Activated CD4-positive, alpha-beta T cell treated with anti-CD3 and anti-CD28 coated beads for 36 hours (primary cell): ENCODE measurements at regions not wholly inside any gene's neighbourhood (a gene's known extent, or its start where the extent isn't known, plus 50 kb on each side); places are given as distances from the start of the nearest gene placed in this dataset.
"Not testable (repeated sequence)": the region's sequence is repeated elsewhere in the genome, so short reads cannot be mapped to it uniquely, and the experiment has no call there.

Experiments
- ATAC-seq: fragments of 200-7000 bp; cut with Tn5 transposase; one replicate; pipeline ENCODE4 v1.10.0; 2021; ENCODE audit warnings: mild to moderate bottlenecking, moderate library complexity
- CTCF ChIA-PET: fragments of 350-600 bp; sonication (Branson Sonifier 250); formaldehyde crosslinking; loops from one replicate; lab custom pipeline; 2021; ENCODE audit warnings: antibody characterized with exemption; lab: Charles Lee
- POLR2A ChIA-PET: fragments of 350-600 bp; sonication (Branson Sonifier 250); formaldehyde crosslinking; loops from one replicate; lab custom pipeline; 2021; ENCODE audit warnings: antibody characterized with exemption, inconsistent platforms; lab: Charles Lee
- DNase-seq: peaks from one replicate; pipeline ENCODE4 v3.0.0-alpha.2; 2020
- H3K27ac Mint-ChIP-seq: one replicate; pipeline ENCODE4 v1.8.0; 2021; ENCODE audit warnings: mixed read lengths
- H3K27me3 Mint-ChIP-seq: one replicate; pipeline ENCODE4 v1.8.0; 2021; ENCODE audit warnings: mixed read lengths
- H3K36me3 Mint-ChIP-seq: one replicate; pipeline ENCODE4 v1.8.0; 2021; ENCODE audit warnings: low read depth, mixed read lengths
- H3K4me1 Mint-ChIP-seq: one replicate; pipeline ENCODE4 v1.8.0; 2021; ENCODE audit warnings: mixed read lengths
- H3K4me3 Mint-ChIP-seq: one replicate; pipeline ENCODE4 v1.8.0; 2021; ENCODE audit warnings: mild to moderate bottlenecking, moderate library complexity, mixed read lengths
- H3K9me3 Mint-ChIP-seq: one replicate; pipeline ENCODE4 v1.8.0; 2021; ENCODE audit warnings: low read depth, mixed read lengths
- intact Hi-C, 2 experiments: fragments of 100-400 bp; cut with DNase I in 1 of 2; cut with micrococcal nuclease in 1 of 2; formaldehyde crosslinking; loops; one replicate each; pipeline versions ENCODE4 v1.14.2 to v1.15.1; 2022 to 2024; cut with DNase I, micrococcal nuclease

DNA sequence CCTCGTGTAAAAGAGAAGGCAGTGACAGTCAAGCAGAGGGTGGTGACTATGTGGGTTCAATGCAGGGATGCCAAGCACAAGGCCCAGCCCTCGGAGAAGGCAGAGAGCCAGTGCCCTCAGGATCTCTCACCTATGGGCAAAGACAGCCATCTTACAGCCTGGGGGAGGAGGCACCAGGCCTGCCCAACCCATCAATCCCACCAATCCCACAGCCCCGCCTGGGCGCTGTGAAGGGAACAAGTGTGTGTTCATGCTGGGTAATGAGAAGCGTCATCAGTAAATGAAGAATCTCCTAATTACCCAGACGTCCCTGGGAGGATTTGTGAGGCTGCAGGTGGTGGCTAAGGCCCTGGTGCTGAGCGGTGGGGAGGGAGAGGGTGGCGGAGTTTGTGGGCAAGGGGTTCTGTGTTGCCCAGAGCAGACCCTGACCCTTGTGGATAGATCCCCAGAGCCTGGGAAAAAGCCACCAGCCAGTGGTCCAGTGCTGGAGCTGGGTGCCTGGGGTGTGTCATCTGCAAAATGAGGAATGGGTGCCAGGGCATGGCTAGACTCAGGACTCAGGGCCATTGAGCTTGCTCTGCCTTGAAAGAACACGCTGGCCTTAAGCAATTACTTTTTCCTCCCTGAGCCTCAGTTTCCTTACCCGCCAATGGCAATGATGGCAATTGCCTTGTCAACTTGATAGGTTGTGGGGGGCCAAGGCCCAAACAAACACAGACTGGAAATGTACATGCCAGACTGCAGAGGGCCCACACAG is 128.1 kb upstream of the UNC5B start:
- Mint-ChIP-seq H3K4me3 (no peak overlapping the region), H3K9me3 (no peaks in the 10 kb centered on the region), H3K36me3 (no peaks in the 10 kb centered on the region), H3K27me3 (no peaks in the 10 kb centered on the region), H3K4me1 (no peaks in the 10 kb centered on the region), H3K27ac (no peak overlapping the region)
- ChIA-PET POLR2A (no interaction called here), CTCF (no interaction called here)
- DNase-seq = no peak
- ATAC-seq = no peak
- intact Hi-C loops = no loop called here

DNA sequence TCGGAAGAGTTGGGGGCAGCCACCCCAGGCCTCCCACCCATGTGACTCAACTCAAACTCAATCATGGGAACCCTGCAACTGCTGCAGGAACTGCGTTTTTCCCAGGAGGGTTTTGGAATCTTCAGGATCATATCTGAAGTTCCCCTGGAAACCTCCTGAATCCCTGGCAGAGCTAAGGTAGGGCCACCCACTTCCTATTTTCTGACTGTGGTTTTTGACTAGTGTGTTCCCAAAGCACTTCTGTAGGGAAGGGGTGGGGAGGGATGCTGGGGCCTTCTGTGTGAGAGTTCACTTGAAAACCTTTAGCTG is 127.6 kb upstream of the UNC5B start:
- intact Hi-C loops = no loop called here
- no peaks in the 10 kb centered on the region for H3K36me3 Mint-ChIP-seq
- no peaks in the 10 kb centered on the region for H3K4me1 Mint-ChIP-seq
- H3K9me3 Mint-ChIP-seq = no peaks in the 10 kb centered on the region
- no peak overlapping the region for H3K4me3 Mint-ChIP-seq
- DNase-seq (no peak), ATAC-seq (no peak)
- no peaks in the 10 kb centered on the region for H3K27me3 Mint-ChIP-seq
- no peak overlapping the region for H3K27ac Mint-ChIP-seq
- ChIA-PET POLR2A (no interaction called here), CTCF (no interaction called here)

DNA sequence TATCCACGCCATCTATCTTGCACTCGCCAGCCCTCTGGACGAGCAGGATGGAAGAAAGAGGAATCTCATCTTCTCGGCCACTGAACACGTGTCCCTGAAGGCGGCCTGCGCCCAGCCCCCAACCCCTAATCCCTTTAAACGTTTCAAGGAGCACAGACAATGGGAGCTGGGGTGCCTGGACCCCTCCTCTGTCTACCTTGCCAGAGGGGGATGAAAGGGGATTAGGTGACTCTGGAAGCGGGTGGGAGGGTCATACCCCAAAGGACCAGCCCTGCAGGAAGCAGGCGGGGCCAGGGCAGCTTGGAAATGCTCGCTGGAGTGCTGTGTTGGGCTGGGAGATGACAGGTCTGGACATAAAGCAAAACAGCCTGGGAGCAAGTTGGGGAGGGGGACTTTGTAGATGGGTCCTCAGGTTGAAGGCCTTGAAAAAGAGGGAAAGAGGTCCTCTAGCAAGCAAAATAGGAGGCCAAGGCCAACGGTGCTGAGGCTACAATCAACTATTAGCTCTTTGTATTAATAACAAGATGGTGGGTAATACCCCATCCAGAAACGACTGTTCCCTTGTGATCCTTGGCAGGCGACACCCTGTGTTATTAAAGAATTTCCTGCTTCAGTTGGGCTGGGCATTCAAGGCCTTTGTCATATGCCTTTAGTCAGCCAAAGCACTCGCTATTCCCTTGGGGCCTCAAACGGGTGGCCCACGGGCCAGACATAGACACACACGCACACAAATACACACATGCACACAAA is 126.5 kb upstream of the UNC5B start:
- POLR2A ChIA-PET = no interaction called here
- ATAC-seq (no peak), DNase-seq (no peak)
- Mint-ChIP-seq H3K9me3 (no peaks in the 10 kb centered on the region), H3K27me3 (peaks cover 4% of the 10 kb centered on the region), H3K27ac (no peak overlapping the region), H3K4me3 (no peak overlapping the region), H3K36me3 (no peaks in the 10 kb centered on the region), H3K4me1 (no peaks in the 10 kb centered on the region)
- CTCF ChIA-PET = no interaction called here
- intact Hi-C loops = no loop called here

DNA sequence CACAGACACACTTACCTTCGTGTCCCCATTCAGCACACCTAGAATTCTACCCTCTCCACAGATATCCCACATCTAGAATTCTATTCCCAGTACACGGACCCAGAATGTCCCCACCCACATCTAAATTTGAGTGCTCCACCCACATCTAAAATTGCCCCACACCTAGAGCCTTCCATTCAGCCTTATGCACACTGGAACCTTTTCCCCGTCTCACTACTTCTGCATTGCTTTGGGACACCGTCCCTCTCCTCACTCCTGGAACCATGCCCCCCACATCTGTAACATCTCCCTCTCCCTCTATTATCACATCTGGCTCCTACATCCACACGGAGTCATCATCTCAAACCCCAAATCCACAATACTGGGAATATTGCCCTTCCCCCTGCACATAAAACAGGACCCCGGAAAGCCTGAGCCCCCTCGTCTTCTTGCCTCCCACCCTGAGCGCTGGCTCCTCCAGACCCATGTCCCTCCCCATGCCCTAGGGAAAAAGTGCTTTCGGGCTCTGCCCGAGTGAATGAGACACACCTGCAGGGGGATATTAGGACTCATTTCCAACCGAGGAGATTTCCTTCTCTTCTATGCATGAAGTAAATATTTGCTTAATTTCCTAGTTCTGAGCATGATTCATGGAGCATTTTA is 125.8 kb upstream of the UNC5B start:
- no peaks in the 10 kb centered on the region for H3K4me1 Mint-ChIP-seq
- no peak overlapping the region for H3K4me3 Mint-ChIP-seq
- no peak overlapping the region for H3K27ac Mint-ChIP-seq
- no peaks in the 10 kb centered on the region for H3K36me3 Mint-ChIP-seq
- DNase-seq = no peak
- H3K27me3 Mint-ChIP-seq = peaks cover 8% of the 10 kb centered on the region
- H3K9me3 Mint-ChIP-seq = no peaks in the 10 kb centered on the region
- ChIA-PET POLR2A (no interaction called here), CTCF (no interaction called here)
- ATAC-seq = no peak
- intact Hi-C loops = no loop called here

DNA sequence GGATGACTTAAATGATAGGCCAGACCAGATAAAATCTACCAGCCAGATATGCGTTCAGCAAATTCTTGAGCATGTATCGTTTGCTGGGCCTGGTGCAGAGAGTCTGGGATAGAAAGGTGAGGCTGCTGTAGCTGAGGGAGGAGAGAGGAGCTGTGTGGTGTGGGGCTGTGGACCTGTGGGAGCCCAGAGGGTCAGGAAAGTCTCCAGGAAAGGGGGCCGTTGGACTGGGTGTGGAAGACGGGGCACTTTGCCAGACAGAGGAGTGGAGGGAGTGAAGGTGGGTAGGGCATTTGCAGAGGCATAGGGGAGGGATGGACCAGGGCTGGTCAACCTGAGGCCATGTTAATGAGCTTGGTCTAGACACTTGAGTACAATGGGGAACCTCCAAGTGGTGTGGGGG is 124.7 kb upstream of the UNC5B start:
- no peak for ATAC-seq
- DNase-seq = no peak
- intact Hi-C loops = no loop called here
- H3K27ac Mint-ChIP-seq = no peak overlapping the region
- H3K4me1 Mint-ChIP-seq = no peaks in the 10 kb centered on the region
- H3K27me3 Mint-ChIP-seq = peaks cover 8% of the 10 kb centered on the region
- H3K4me3 Mint-ChIP-seq = no peak overlapping the region
- H3K36me3 Mint-ChIP-seq = no peaks in the 10 kb centered on the region
- POLR2A ChIA-PET = no interaction called here
- CTCF ChIA-PET = interaction anchor here (0.9 kb wide), 1 partner anchor 16 kb away, joined by 4 read pairs; no protein-coding TSS in a partner anchor
- no peaks in the 10 kb centered on the region for H3K9me3 Mint-ChIP-seq

DNA sequence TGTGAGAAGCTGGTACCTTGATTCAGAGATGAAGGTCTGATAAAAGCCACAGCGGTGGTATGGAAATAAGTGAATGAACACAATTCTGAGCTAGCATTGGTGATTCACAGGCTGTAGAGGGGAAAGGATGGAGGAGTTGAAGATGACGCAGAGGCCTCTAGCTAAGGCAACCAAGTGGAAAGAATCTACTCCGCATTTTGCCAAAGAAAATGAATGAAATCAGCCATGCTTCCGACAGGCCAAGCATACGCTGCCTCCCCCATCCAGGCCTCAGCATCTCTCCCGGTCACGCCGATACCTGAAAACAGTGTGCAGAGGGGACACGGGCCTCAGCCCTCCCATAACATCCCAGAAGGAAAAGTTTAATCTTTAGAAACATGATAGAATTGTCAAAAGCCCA is 124.3 kb upstream of the UNC5B start:
- Mint-ChIP-seq H3K36me3 (no peaks in the 10 kb centered on the region), H3K27ac (no peak overlapping the region)

DNA sequence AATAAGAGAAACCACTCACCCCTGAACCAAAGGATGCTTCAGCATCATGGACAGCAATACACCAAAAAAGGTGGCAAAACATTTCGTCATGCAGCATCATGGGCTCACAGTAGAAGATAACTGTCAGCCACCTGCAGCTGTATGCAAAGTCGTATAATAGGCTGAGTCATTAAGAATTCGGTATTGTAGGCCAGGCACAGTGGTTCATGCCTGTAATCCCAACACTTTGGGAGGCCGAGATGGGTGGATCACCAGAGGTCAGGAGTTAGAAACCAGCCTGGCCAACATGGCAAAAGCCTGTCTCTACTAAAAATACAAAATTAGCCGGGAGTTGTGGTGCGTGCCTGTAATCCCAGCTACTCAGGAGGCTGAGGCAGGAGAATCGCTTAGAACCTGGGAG is 123.8 kb upstream of the UNC5B start:
- ATAC-seq, H3K36me3 Mint-ChIP-seq, H3K9me3 Mint-ChIP-seq, intact Hi-C loops, DNase-seq, POLR2A ChIA-PET, H3K27me3 Mint-ChIP-seq, H3K4me3 Mint-ChIP-seq, H3K4me1 Mint-ChIP-seq, H3K27ac Mint-ChIP-seq: not testable (repeated sequence)
- CTCF ChIA-PET = interaction anchor here (0.9 kb wide), 1 partner anchor 15 kb away, joined by 4 read pairs; no protein-coding TSS in a partner anchor

More for the DNA sequence above, 124.3 kb upstream of the UNC5B start:
- intact Hi-C loops = no loop called here
- H3K4me1 Mint-ChIP-seq = no peaks in the 10 kb centered on the region
- H3K9me3 Mint-ChIP-seq = no peaks in the 10 kb centered on the region
- DNase-seq (no peak), ATAC-seq (no peak)
- peaks cover 8% of the 10 kb centered on the region for H3K27me3 Mint-ChIP-seq
- CTCF ChIA-PET = interaction anchor here (0.9 kb wide), 1 partner anchor 15 kb away, joined by 4 read pairs; no protein-coding TSS in a partner anchor
- POLR2A ChIA-PET = no interaction called here
- H3K4me3 Mint-ChIP-seq = no peak overlapping the region

DNA sequence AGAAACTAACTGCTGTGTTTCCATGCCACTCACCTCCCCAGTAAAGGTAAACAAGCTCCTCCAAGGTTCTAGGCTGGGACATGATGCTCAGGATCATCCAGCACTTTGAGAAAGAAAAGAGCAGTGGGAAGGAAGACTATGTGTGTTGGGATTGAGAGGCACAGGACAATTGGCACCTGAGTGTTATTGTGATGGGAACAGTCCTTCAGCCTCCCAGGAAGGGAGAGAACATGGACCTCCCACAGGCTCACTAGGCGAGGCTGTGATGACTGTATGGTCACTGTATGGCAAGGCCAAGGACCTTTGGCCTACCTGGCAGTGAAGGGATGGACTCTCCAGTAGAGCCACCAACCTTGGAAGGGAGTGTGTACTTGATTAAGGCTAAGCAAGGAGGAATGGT is 123.2 kb upstream of the UNC5B start:
- POLR2A ChIA-PET = no interaction called here
- intact Hi-C loops = no loop called here
- CTCF ChIA-PET = no interaction called here
- ATAC-seq = no peak
- no peak overlapping the region for H3K27ac Mint-ChIP-seq
- peaks cover 10% of the 10 kb centered on the region for H3K27me3 Mint-ChIP-seq
- DNase-seq = no peak
- no peaks in the 10 kb centered on the region for H3K36me3 Mint-ChIP-seq
- no peak overlapping the region for H3K4me3 Mint-ChIP-seq
- peaks cover 1% of the 10 kb centered on the region for H3K9me3 Mint-ChIP-seq
- H3K4me1 Mint-ChIP-seq = peaks cover 4% of the 10 kb centered on the region

DNA sequence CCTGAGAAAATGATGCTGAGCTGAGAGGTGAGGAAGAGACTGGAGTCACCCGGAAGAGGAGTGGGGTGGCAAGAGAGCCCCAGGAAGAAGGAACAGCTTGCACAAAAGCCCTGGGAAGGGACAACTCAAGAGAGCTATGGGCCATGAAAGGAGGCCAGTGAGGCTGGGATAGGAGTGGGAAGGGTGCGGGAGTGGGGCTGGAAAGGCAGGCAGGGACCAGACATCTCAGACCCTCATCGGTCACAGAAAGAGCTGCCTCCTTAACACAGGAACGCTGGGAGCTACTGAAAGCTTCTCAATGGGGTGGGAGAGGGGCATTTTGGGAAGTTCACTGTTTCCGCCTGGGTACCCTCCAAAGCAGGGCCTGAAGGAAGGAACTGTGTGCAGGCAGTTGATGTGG is 122.0 kb upstream of the UNC5B start:
- ATAC-seq = no peak
- ChIA-PET POLR2A (no interaction called here), CTCF (no interaction called here)
- H3K27ac Mint-ChIP-seq = no peak overlapping the region
- H3K36me3 Mint-ChIP-seq = no peaks in the 10 kb centered on the region
- H3K4me1 Mint-ChIP-seq = peaks cover 15% of the 10 kb centered on the region
- intact Hi-C loops = loop anchor here in 1 of 2 experiments (10.0 kb wide), 1 partner anchor 124 kb away; the partner anchor contains the start of gene UNC5B
- no peak for DNase-seq
- no peak overlapping the region for H3K4me3 Mint-ChIP-seq
- peaks cover 10% of the 10 kb centered on the region for H3K27me3 Mint-ChIP-seq
- H3K9me3 Mint-ChIP-seq = peaks cover 2% of the 10 kb centered on the region

DNA sequence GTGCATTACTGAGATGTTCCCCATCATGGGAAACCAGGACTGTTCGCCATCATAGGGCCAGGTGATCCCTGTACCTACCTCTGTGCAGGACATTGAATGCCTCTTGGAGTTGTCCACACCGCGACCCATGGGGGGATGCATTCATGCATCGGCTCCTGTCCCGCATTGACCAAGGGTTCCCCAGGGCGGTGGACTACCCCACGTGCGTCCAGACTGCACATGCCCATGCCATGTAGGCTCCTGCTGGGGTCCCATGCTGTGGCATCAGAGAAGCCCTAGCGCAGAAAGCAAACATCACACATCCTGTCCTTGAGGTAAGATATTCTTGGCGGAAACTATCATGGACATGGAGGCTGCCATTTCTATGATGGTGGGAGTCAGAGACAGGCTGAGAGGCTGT is 121.6 kb upstream of the UNC5B start:
- DNase-seq = no peak
- H3K4me1 Mint-ChIP-seq = peaks cover 15% of the 10 kb centered on the region
- intact Hi-C loops = loop anchor here in 1 of 2 experiments (10.0 kb wide), 1 partner anchor 124 kb away; the partner anchor contains the start of gene UNC5B
- H3K9me3 Mint-ChIP-seq = peaks cover 2% of the 10 kb centered on the region
- ATAC-seq = no peak
- H3K27me3 Mint-ChIP-seq = peaks cover 12% of the 10 kb centered on the region
- ChIA-PET POLR2A (no interaction called here), CTCF (no interaction called here)
- H3K4me3 Mint-ChIP-seq = no peak overlapping the region
- no peak overlapping the region for H3K27ac Mint-ChIP-seq
- H3K36me3 Mint-ChIP-seq = no peaks in the 10 kb centered on the region

DNA sequence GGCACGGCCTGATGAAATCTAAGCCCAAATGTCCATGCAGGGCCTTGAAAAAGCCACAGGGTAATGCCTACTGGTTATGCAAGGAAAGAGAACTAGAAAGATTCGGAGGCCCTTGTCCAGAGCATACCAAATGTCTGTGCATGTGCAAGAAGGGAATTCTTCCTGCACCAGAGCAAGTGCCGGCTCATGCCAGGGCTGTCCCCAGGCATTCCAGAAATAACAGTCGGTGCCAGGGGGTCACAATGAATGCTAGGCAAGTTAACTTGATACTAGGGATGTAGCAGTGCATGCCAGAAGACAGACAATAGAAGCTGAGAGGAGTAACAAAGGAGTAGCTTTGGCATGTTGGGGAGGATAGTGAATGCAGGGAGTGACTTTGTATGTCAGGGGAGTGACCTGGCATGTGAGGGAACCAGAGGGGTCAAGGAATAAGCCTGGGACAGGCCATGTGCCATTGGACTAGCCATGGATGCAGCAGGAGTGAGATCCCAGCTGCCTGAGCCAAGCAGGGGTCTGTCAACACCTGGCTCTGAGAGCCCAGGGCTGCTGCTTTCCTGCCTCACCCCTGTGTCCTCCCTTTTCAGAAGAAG is 119.5 kb upstream of the UNC5B start:
- ChIA-PET CTCF (interaction anchor here (0.6 kb wide), 1 partner anchor 168 kb away, joined by 3 read pairs; no protein-coding TSS in a partner anchor), POLR2A (no interaction called here)
- ATAC-seq (no peak), DNase-seq (no peak)
- Mint-ChIP-seq H3K4me1 (peaks cover 15% of the 10 kb centered on the region), H3K9me3 (peaks cover 2% of the 10 kb centered on the region), H3K27ac (no peak overlapping the region), H3K4me3 (no peak overlapping the region), H3K36me3 (no peaks in the 10 kb centered on the region), H3K27me3 (peaks cover 21% of the 10 kb centered on the region)
- intact Hi-C loops = loop anchor here in 1 of 2 experiments (10.0 kb wide), 1 partner anchor 122 kb away; the partner anchor contains the start of gene UNC5B
